Body of pancreas (tissue), 4 donors: ENCODE measurements at regions not wholly inside any gene's neighbourhood (a gene's known extent, or its start where the extent isn't known, plus 50 kb on each side); places are given as distances from the start of the nearest gene placed in this dataset.

Source experiments
- ATAC-seq: fragments of 150-250 bp; one replicate; pipeline ENCODE4 v1.9.1; 2016
- DNase-seq, 4 donors: peaks; one replicate each; pipeline ENCODE4 v3.0.0-alpha.2; 2019
- H3K27ac ChIP-seq, 4 donors: fragments of 200-600 bp; sonication (generic); 1 replicate in 3 of 4; 2 replicates in 1 of 4; pipeline versions ENCODE4 v1.5.1 to v1.6.1; 2016 to 2019; ENCODE audit warnings: mild to moderate bottlenecking in 1 of 4, mixed read lengths in 1 of 4, moderate library complexity in 1 of 4
- H3K27me3 ChIP-seq, 2 donors: fragments of 200-600 bp; sonication (generic); one replicate each; pipeline ENCODE4 v1.6.0; 2016; ENCODE audit warnings: mild to moderate bottlenecking in 1 of 2
- H3K36me3 ChIP-seq, 2 donors: fragments of 200-600 bp; sonication (generic); replicated peaks in 1 of 2; 2 replicates each; pipeline ENCODE4 v1.5.1; 2016; ENCODE audit warnings: low read depth in 2 of 2; ENCODE audit not compliant: insufficient read depth in 1 of 2
- H3K4me1 ChIP-seq: fragments of 200-600 bp; sonication (generic); one replicate; pipeline ENCODE4 v1.6.0; 2016
- H3K4me3 ChIP-seq, 2 donors: fragments of 200-600 bp; sonication (generic); 1 replicate in 1 of 2; 2 replicates in 1 of 2; pipeline ENCODE4 v1.5.1; 2016 to 2019
- H3K9me3 ChIP-seq, 3 donors: fragments of 200-600 bp; sonication (generic); 1 replicate in 2 of 3; 2 replicates in 1 of 3; pipeline ENCODE4 v1.5.1; 2016
- POLR2A ChIP-seq, 3 donors: fragments of 450-650 bp; IDR thresholded peaks; one replicate each; pipeline ENCODE4 v1.6.1; 2016; ENCODE audit warnings: antibody characterized with exemption in 3 of 3, mild to moderate bottlenecking in 2 of 3
- WGBS, 2 donors: methylation state at CpG; one replicate each; pipeline ENCODE4 v1.1.5; 2017; 5-methylcytosine and 5-hydroxymethylcytosine counted together
- intact Hi-C: fragments of 100-400 bp; cut with DNase I; formaldehyde crosslinking; loops from one replicate; pipeline ENCODE4 v1.15.1; 2023
- TF ChIP-seq, protein P1 (sequence below), 7 experiments: fragments of 450-650 bp in 4 of 7; fragments of 200-600 bp in 3 of 7; sonication (generic) in 3 of 7; IDR thresholded peaks; one replicate each; pipeline ENCODE4 v1.5.1; 2016 to 2019; ENCODE audit warnings: antibody characterized with exemption in 7 of 7

DNA sequence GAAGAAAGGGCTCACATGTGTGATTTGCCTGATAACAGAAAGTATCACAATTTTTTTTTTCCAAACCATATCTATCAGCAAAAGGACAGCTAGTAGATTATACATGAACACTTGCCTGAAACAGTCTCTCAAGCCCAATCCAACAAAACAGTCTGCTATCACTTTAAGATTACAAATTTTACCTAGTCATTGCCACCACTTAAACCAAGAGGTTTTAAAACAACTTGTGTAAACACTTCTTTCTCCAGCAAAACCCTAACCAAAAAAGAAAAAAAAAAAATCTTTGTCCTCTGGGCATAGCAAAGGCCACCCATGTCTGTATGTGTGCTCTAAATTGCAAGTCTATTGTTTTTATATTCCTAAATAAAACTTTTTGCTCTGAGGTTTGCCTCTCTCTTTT, 1568.4 kb downstream of the GRIK2 start:
- TF ChIP-seq, protein P1, sequence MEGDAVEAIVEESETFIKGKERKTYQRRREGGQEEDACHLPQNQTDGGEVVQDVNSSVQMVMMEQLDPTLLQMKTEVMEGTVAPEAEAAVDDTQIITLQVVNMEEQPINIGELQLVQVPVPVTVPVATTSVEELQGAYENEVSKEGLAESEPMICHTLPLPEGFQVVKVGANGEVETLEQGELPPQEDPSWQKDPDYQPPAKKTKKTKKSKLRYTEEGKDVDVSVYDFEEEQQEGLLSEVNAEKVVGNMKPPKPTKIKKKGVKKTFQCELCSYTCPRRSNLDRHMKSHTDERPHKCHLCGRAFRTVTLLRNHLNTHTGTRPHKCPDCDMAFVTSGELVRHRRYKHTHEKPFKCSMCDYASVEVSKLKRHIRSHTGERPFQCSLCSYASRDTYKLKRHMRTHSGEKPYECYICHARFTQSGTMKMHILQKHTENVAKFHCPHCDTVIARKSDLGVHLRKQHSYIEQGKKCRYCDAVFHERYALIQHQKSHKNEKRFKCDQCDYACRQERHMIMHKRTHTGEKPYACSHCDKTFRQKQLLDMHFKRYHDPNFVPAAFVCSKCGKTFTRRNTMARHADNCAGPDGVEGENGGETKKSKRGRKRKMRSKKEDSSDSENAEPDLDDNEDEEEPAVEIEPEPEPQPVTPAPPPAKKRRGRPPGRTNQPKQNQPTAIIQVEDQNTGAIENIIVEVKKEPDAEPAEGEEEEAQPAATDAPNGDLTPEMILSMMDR (IDR thresholded peaks at IDR 0.05), result no peak
- TF ChIP-seq POLR2A (IDR thresholded peaks at IDR 0.05), result no peak
- Histone ChIP-seq H3K4me3 (no peak overlapping the region), H3K27me3 (no peaks in the 10 kb centered on the region), H3K4me1 (no peaks in the 10 kb centered on the region), H3K27ac (no peak overlapping the region), H3K36me3 (no peaks in the 10 kb centered on the region), H3K9me3 (no peaks in the 10 kb centered on the region)
- ATAC-seq, result no peak
- DNase-seq, result no peak
- intact Hi-C loops, result no loop called here

DNA sequence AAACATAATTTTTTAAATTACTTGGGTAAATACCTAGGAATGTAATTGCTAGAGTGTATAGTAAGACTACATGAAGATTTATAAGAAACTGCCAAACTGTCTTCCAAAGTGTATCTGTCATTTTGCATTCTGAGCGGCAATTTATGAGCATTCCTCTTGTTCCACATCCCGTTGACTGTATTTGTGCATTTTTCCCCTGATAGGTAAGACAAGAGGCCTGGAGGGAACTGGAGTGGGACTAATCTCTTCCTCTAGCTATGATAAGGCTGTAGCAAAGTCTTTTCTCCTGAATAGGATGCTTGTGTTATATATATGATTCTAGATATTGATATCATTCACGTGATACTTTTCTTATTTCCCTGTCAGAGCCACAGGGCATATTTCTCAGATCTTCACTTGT, 1557.5 kb downstream of the GRIK2 start:
- DNase-seq (no peak), ATAC-seq (no peak)
- Histone ChIP-seq H3K4me1 (no peaks in the 10 kb centered on the region), H3K9me3 (no peaks in the 10 kb centered on the region), H3K4me3 (no peak overlapping the region), H3K36me3 (no peaks in the 10 kb centered on the region), H3K27ac (no peak overlapping the region), H3K27me3 (no peaks in the 10 kb centered on the region)
- TF ChIP-seq POLR2A (IDR thresholded peaks at IDR 0.05), result no peak
- TF ChIP-seq, protein P1 (IDR thresholded peaks at IDR 0.05), result no peak
- intact Hi-C loops, result no loop called here
- WGBS, 2 donors, result 42 to 65% methylated on average over 3 of the region's 3 CpGs

DNA sequence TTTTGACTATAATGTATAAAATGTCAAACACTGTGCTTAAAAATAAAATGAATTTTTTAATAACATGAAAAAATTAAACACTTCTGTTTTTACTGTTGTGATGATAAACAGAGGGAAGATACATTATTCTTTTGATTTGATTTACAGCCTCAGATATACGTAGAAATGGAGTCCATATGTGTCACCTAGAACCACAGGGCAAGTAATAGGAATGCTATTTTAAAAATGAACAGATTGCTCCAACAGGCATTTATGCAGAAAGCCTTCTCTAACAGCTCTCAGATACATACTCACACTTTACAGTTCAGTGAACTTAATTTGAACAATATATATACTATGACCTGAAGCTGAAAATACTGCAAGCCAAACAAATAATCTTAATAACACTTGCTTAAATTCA, 1551.0 kb downstream of the GRIK2 start:
- TF ChIP-seq, protein P1 (IDR thresholded peaks at IDR 0.05), result no peak
- no peak for TF ChIP-seq POLR2A (IDR thresholded peaks at IDR 0.05)
- WGBS, 2 donors, result 36 to 49% methylated on average over 1 of the region's 1 CpG
- intact Hi-C loops, result no loop called here
- ATAC-seq (no peak), DNase-seq (no peak)
- Histone ChIP-seq H3K9me3 (no peaks in the 10 kb centered on the region), H3K27me3 (no peaks in the 10 kb centered on the region), H3K36me3 (no peaks in the 10 kb centered on the region), H3K27ac (no peak overlapping the region), H3K4me1 (no peaks in the 10 kb centered on the region), H3K4me3 (no peak overlapping the region)

DNA sequence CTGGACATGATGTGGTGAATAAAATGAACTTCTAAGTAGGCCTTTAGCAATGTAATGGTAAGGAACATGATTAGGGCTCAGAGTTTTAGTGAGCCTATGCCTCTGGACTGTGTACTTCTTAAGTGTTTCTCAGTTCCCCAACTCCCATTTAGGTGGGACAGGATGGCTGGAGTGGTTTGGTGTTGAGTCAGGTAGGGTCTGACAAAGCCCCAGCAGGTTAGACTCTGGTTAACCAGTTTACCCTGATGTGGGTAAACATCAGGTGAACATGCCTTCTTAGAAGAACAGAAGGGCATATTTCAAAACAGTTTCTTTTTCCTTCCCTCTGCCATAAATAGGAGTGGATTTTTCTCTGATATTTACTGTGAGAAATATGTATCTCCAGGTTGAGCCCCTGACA, 1548.7 kb downstream of the GRIK2 start:
- no peak overlapping the region for H3K27ac ChIP-seq

DNA sequence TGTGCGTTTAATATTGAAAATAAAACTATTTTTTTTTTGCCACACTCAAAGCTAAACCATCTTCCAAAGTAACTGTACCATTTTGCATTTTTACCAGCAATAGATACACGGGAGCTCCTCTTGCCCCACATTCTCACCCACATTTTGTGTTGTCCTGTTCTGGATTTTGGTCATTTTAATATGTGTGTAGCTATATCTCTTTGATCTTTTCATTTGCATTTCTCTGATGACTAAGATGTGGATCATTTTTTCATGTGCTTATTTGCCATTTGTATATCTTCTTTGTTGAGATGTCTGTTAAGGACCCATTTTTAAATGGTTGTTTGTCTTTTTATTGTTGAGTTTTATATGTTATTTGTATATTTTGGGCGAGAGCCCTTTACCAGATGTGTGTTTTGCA, 1543.5 kb downstream of the GRIK2 start:
- H3K27me3 ChIP-seq, result no peaks in the 10 kb centered on the region
- no peak overlapping the region for H3K27ac ChIP-seq
- 42 to 50% methylated on average over 3 of the region's 3 CpGs for WGBS, 2 donors
- H3K4me3 ChIP-seq, result no peak overlapping the region
- DNase-seq (no peak), ATAC-seq (no peak)
- TF ChIP-seq, protein P1 (IDR thresholded peaks at IDR 0.05), result no peak
- no peak for TF ChIP-seq POLR2A (IDR thresholded peaks at IDR 0.05)
- H3K9me3 ChIP-seq, result no peaks in the 10 kb centered on the region
- intact Hi-C loops, result no loop called here
- no peaks in the 10 kb centered on the region for H3K4me1 ChIP-seq
- no peaks in the 10 kb centered on the region for H3K36me3 ChIP-seq

More for the DNA sequence above, 1548.7 kb downstream of the GRIK2 start:
- no peak overlapping the region for H3K4me3 ChIP-seq
- H3K9me3 ChIP-seq, result no peaks in the 10 kb centered on the region
- intact Hi-C loops, result no loop called here
- TF ChIP-seq, protein P1 (IDR thresholded peaks at IDR 0.05), result no peak
- TF ChIP-seq POLR2A (IDR thresholded peaks at IDR 0.05), result no peak
- H3K4me1 ChIP-seq, result no peaks in the 10 kb centered on the region
- no peaks in the 10 kb centered on the region for H3K27me3 ChIP-seq
- ATAC-seq (no peak), DNase-seq (no peak)
- no peaks in the 10 kb centered on the region for H3K36me3 ChIP-seq
